ENCODE measurements at regions not wholly inside any gene's neighbourhood (a gene's known extent, or its start where the extent isn't known, plus 50 kb on each side); places are given as distances from the start of the nearest gene placed in this dataset.

DNA sequence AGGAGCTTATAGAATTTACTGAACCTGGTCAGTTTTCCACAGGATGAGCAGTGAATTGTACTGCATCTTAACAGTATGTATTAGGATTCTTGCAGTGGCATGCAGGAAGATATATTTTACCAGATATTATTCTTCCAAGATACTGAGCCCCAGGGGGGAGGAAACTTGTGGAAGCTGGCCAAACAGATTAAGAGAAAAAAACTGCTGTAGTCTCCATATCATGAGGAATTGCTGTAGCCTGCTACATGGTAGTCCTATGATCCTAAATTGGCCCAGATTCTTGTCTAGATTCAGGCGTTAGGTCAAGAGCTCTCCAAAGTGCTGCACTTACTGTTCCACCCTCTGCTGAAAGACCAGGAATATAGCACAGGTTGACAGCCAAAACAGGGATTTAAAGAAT, 275.5 kb upstream of the TAS2R1 start:
- DNase-seq, result no peak

- DNase-seq, result no peak
Measured at GRCh38 chr5:9903801-9904200, 273.6 kb upstream of the TAS2R1 start.

DNA sequence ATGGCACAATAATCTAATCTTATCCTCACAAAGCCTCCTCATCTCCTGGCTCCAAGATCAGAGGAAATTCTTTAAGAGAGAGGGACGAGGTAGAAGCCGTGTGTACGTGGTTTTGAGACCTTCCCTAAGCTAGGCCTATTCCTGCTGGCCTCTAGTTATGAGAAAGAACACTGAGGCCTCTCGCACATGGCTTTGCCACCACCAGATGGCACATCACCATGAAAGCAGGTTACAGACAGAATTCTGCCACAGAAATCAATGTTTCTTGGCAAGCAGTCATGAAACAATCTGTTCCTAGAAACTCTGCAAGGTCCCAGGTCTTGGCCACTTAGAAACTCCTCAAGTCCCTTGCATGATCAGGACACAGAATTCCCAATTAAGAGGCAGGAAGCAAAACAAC, 268.2 kb upstream of the TAS2R1 start:
- DNase-seq, result no peak

DNA sequence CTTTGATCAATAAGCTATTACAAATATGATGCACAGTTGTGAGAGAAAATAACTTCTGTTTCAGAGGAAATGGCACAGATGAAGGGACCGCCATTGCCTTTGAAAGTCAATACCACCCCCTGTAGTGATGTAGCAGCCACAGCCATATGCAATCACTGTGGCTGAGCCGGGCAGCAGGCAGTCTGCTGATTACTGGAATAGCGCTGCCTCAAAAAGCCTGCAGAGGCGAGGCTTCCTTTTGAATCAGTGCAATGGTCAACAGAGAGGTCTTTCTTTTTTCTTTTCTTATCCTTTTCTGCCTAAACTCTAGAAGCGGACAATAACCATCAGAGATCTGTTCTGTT, 265.1 kb upstream of the TAS2R1 start:
- no peak for DNase-seq

DNA sequence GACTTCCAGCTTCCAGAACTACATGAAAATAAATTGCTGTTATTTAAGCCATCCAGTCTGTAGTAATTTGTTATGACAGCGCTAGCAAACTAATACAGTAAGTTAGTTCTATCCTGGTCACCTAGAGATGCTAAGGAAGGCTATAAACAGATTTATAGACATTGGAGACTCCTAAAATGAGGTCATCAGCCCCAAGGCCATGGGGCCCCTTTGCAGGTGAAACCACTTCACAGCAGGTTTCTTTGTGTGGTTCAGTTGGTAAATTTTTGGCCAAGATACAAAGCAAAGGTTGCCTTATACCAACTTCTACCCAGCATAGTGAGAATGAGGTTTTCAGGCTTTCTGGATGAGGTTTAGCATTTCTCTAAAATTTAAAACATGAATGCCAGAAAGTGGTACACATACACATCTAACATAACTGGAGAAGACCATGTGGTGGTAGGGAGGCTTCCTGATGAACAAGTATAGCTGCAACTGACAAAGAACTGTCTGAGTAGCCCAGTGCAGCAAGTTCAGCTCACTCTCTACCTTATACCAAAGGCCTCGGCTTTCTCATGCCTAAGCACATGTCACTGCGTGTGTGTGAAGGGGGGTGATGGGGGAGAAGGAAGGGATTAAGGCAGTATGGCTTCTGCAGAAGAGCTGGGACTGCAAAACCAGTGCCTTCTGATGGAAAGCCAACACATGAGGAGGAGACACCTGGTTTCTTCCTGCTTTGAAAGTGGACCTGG, 264.6 kb upstream of the TAS2R1 start:
- DNase-seq, result no peak

DNA sequence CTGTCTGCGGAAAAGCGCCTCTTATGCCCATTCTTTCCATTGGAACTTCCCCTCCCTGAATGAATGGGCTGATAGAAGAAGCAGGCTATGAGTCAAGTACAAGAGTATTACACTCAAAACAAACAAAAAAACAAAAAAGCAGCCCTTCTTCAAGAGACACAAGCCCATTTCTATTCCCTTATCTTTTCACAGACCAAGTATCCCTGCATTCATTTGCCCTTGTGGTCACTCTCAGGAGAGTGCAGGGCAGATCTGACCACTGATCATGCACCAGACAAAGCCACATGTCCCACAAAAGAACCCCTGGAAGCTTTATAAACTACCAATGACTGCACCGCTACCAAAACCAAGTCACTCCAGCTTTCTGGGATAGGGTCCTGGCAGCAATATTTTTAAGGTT, 262.5 kb upstream of the TAS2R1 start:
- no peak for DNase-seq

DNA sequence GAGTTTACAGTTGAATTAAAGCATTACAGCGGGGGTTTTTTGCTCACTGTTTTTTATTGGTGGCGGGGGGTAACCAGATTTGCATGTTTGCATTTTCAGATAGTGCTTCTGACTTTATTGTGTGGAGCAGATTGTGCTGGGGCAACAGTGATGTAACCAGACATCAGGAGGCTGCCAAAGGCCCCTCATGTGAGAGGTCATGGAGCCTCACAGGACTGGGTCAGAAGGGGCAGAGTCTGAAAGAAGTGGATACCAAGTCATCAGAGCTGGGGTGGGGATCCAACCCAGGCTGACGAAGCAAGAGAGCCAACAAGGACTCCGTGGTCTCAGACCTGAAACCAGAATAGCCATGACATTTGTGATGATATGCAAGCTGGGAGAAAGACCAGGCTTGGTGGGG, 259.4 kb upstream of the TAS2R1 start:
- DNase-seq, result no peak

GRCh38 chr5:9888501-9888901, 258.4 kb upstream of the TAS2R1 start:
- no peak for DNase-seq

GRCh38 chr5:9885164-9885563, 255.0 kb upstream of the TAS2R1 start:
- no peak for DNase-seq

- no peak for DNase-seq
Measured at GRCh38 chr5:9878206-9878605, 248.1 kb upstream of the TAS2R1 start.

GRCh38 chr5:9877488-9877887, 247.3 kb upstream of the TAS2R1 start:
- no peak for DNase-seq

DNA sequence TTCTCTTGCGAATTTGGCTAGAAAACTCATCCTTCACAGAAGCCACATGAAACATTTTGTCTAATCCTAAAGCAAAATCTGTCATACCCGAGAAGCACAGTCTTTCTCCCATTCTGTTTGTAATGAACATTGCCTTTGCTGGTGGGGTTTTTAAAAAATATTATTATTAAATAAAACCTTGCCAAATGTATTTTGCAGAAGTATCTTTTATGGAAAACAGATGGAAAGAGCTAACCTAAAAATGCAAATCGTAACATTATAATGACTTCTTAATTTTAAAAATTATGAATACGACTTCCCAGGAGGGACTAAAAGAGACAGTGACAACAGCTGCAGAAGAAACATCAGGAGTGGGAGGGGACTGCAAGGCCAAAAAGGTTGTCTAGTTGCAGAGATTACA, 246.3 kb upstream of the TAS2R1 start:
- DNase-seq, result no peak

GRCh38 chr5:9869616-9870288, 239.6 kb upstream of the TAS2R1 start:
- DNase-seq, result no peak

- DNase-seq, result no peak
Measured at GRCh38 chr5:9865574-9865973, 235.4 kb upstream of the TAS2R1 start.

DNA sequence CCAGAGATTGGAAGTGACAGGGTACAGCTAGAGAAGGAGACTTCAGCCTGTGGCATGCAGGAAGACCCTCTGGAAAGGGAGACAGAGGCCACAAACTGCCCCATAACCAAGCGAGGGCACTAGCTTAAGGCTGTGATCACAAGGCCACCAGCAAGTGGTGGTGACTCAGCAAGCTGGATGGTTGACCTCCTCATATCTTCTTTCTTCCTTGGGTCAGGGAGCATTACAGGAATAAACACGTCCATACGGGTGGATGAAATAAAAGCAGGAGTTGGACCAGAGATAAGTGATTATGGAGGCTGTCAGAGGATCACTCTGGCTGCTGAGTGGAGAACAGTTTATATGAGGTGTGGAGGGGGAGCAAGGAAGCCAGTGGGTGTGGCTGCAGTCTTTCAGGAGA, 234.6 kb upstream of the TAS2R1 start:
- DNase-seq, result no peak

DNA sequence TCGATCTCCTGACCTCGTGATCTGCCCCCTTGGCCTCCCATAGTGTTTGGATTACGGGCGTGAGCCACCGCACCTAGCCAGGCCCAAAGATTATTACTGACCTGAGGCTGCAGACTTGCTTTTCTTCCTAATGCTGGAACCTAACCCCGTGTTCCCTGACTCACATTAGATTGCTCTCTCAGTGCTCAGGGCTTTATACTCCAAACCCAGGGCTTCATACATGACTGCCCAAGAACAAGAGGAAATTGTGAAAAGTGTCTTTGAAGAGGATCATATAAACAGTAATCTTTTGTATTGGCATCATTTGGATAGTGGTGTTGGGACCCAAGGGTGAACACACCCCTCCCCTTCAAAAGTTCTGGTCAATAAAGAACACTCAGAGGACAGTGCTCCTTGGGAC, 233.3 kb upstream of the TAS2R1 start:
- DNase-seq, result no peak

DNA sequence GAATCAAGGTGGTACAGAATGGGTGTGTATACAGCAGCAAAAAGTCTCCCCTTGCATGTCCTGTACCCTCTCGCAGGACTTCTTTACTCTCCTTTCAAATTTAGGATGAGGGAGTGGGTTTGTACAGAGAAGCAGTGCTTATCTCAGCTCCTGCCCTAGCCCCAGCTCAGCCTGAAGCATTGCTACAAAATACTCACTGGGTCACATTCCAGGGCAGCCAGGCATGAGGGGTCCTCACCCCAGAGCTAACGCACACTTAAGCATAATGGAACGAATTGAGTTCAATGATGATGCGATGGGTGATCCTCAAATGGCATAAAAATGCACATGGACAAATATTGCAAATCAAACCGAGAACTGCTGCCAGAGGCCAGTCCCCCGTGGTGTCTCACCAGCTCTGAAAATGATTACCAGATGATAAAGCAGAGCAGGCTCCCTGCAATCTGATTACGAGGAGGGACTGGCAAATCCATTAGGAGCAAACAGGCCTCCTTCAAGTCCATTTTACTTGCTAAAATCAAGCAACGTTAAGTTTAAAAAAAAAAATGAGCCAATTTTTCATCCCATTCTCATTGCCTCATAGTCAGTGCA, 231.6 kb upstream of the TAS2R1 start:
- no peak for DNase-seq

- no peak for DNase-seq
Measured at GRCh38 chr5:9859808-9860207, 229.7 kb upstream of the TAS2R1 start.

- DNase-seq, result no peak
Measured at GRCh38 chr5:9858043-9858442, 227.9 kb upstream of the TAS2R1 start.

DNA sequence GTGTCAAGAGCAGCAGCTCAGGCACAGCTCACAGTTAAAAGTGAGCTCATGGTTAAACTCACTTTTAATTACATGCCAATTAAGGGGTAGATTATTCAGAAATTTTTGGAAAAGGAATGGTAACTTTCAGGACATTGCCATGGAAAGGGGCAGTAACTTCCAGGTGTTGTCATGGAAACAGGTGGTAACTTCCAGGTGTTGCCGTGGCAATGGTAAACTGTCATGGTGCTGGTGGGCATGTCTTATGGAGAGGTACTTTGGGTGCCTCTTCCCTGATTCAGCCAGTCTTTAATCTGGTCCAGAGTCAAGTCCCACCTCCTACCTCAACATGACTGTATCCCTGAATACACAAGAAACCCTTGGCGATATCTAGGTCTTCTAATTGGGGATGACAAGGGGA, 223.2 kb upstream of the TAS2R1 start:
- DNase-seq, result no peak

DNA sequence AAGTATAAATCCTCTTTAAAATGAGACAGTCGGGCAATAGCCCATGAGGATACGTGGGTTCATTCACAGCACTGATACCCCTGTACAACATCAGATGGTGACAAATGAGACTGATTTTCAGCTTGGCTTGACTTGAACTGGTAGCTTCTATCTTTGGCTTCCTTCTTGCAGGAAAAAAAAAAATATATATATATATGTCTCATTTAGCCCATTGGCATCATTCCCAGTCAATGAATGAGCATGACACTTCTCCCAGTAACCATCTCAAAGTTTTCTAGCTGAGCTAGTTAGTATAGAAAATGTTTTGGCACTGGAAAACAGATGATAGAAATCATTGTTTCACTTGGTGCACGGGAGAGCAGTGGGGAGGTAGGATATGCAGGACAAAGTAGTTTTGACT, 222.5 kb upstream of the TAS2R1 start:
- no peak for DNase-seq

- no peak for DNase-seq
Measured at GRCh38 chr5:9851458-9851857, 221.3 kb upstream of the TAS2R1 start.

- DNase-seq, result no peak
Measured at GRCh38 chr5:9850456-9850855, 220.3 kb upstream of the TAS2R1 start.

DNA sequence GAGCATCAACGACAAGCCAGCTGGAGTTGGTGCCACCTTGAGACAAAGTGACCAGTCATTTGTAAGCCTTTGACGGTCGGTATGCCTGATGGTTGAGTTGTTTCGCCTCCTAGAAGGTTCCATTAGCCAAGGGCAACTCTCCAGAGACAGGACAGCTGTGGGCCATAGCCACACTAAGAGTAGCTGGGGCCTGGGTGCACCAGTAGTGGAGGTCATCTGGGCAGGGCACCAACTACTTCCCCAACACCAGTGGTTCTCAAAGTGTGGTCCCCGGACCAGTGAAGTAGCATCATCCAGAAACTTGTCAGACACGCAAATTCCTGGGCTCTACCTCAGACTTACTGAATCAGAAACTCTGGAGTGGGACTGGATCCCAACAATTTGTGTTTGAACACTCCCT, 217.5 kb upstream of the TAS2R1 start:
- DNase-seq, result no peak

DNA sequence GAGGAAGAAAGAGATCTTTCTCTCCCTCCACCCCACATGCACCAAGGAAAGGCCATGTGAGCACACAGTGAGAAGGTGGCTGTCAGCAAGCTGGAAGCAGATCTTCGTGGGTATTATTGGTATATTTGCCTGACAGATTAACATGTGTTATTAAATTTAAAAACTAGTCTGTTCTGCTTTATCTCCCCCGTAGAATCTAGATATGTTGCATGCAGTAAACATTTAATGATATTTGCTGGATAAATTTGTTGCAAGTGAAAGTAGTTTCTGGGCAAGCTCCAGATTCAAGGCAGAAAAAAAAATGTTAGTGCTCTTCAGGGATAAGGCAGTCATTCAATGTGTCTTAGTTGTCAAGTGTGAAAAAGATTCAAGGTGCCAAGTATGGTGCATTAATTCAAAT, 215.0 kb upstream of the TAS2R1 start:
- no peak for DNase-seq

Data from GDM1 (cell line).